SK-N-SH treated with all-trans-retinoic acid at 6 μM for 48 hours (cell line): ENCODE measurements at regions not wholly inside any gene's neighbourhood (a gene's known extent, or its start where the extent isn't known, plus 50 kb on each side); places are given as distances from the start of the nearest gene placed in this dataset.

Source experiments
- ATAC-seq: fragments of 200-7000 bp; cut with Tn5 transposase; 3 replicates; pipeline ENCODE4 v1.9.1; 2020; ENCODE audit warnings: mild to moderate bottlenecking, moderate library complexity
- BACH2 ChIP-seq: fragments of 250-450 bp; sonication (Bioruptor Pico); IDR thresholded peaks from 2 replicates; pipeline ENCODE4 v1.9.0; 2021; ENCODE audit warnings: mild to moderate bottlenecking, borderline replicate concordance
- CREB5 ChIP-seq: fragments of 250-450 bp; sonication (Bioruptor Pico); IDR thresholded peaks from 2 replicates; pipeline ENCODE4 v1.5.1; 2020; ENCODE audit warnings: low read depth, mild to moderate bottlenecking, moderate library complexity
- CSDC2 ChIP-seq: fragments of 250-450 bp; sonication (Bioruptor Pico); IDR thresholded peaks from 2 replicates; pipeline ENCODE4 v1.5.0; 2020; ENCODE audit warnings: mild to moderate bottlenecking, moderate library complexity
- CSRNP3 ChIP-seq: fragments of 250-450 bp; sonication (Bioruptor Pico); IDR thresholded peaks from 2 replicates; pipeline ENCODE4 v1.5.1; 2021; ENCODE audit warnings: mild to moderate bottlenecking, moderate library complexity
- ESRRG ChIP-seq: fragments of 250-450 bp; sonication (Bioruptor Pico); IDR thresholded peaks from 2 replicates; pipeline ENCODE4 v1.6.1; 2021; ENCODE audit warnings: mild to moderate bottlenecking
- GLIS3 ChIP-seq: fragments of 250-450 bp; sonication (Bioruptor Pico); IDR thresholded peaks from 2 replicates; pipeline ENCODE4 v1.5.0; 2020; ENCODE audit warnings: mild to moderate bottlenecking, moderate library complexity
- ISL1 ChIP-seq: fragments of 250-450 bp; sonication (Bioruptor Pico); IDR thresholded peaks from 2 replicates; pipeline ENCODE4 v2.1.2; 2022; ENCODE audit warnings: mild to moderate bottlenecking, moderate library complexity
- OSR1 ChIP-seq: fragments of 250-450 bp; sonication (Bioruptor Pico); IDR thresholded peaks from 2 replicates; pipeline ENCODE4 v1.8.0; 2022; ENCODE audit warnings: moderate library complexity, mild to moderate bottlenecking, inconsistent platforms
- POU6F1 ChIP-seq: fragments of 250-450 bp; sonication (Bioruptor Pico); IDR thresholded peaks from 2 replicates; pipeline ENCODE4 v1.8.0; 2021; ENCODE audit warnings: low read depth, mild to moderate bottlenecking, moderate library complexity, borderline replicate concordance
- PPARA ChIP-seq: fragments of 250-450 bp; sonication (Bioruptor Pico); IDR thresholded peaks from 2 replicates; pipeline ENCODE4 v1.5.0; 2020; ENCODE audit warnings: mild to moderate bottlenecking, borderline replicate concordance
- RARB ChIP-seq: fragments of 250-450 bp; sonication (Bioruptor Pico); IDR thresholded peaks from 2 replicates; pipeline ENCODE4 v1.8.0; 2021; ENCODE audit warnings: mild to moderate bottlenecking, moderate library complexity
- SNAI2 ChIP-seq: fragments of 250-450 bp; sonication (Bioruptor Pico); IDR thresholded peaks from 2 replicates; pipeline ENCODE4 v1.5.0; 2020; ENCODE audit warnings: mild to moderate bottlenecking, moderate library complexity
- TCF4 ChIP-seq: fragments of 250-450 bp; sonication (Bioruptor Pico); IDR thresholded peaks from 2 replicates; pipeline ENCODE4 v1.8.0; 2021; ENCODE audit warnings: mild to moderate bottlenecking, moderate library complexity, borderline replicate concordance
- TOX ChIP-seq: fragments of 250-450 bp; sonication (Bioruptor Pico); IDR thresholded peaks from 2 replicates; pipeline ENCODE4 v1.8.0; 2021; ENCODE audit warnings: mild to moderate bottlenecking, moderate library complexity, borderline replicate concordance
- TSHZ2 ChIP-seq: fragments of 250-450 bp; sonication (Bioruptor Pico); IDR thresholded peaks from 2 replicates; pipeline ENCODE4 v1.5.0; 2020; ENCODE audit warnings: mild to moderate bottlenecking, moderate library complexity
- ZC3H10 ChIP-seq: fragments of 250-450 bp; sonication (Bioruptor Pico); IDR thresholded peaks from 2 replicates; pipeline ENCODE4 v1.5.1; 2021; ENCODE audit warnings: mild to moderate bottlenecking, moderate library complexity
- ZFP3 ChIP-seq: fragments of 250-450 bp; sonication (Bioruptor Pico); IDR thresholded peaks from 2 replicates; pipeline ENCODE4 v1.5.0; 2020; ENCODE audit warnings: mild to moderate bottlenecking, moderate library complexity
- ZNF565 ChIP-seq: fragments of 450-650 bp; formaldehyde crosslinking; conservative IDR thresholded peaks from 2 replicates; pipeline ENCODE4 v1.5.0; 2020; ENCODE audit warnings: low read depth, mild to moderate bottlenecking, moderate library complexity
- ZNF70 ChIP-seq: fragments of 450-650 bp; formaldehyde crosslinking; IDR thresholded peaks from 2 replicates; pipeline ENCODE4 v1.5.0; 2020; ENCODE audit warnings: mild to moderate bottlenecking, moderate library complexity
- TF ChIP-seq, protein P1 (sequence below): fragments of 250-450 bp; sonication (Bioruptor Pico); IDR thresholded peaks from 2 replicates; pipeline ENCODE4 v1.8.0; 2020; ENCODE audit warnings: mild to moderate bottlenecking, moderate library complexity, borderline replicate concordance

DNA sequence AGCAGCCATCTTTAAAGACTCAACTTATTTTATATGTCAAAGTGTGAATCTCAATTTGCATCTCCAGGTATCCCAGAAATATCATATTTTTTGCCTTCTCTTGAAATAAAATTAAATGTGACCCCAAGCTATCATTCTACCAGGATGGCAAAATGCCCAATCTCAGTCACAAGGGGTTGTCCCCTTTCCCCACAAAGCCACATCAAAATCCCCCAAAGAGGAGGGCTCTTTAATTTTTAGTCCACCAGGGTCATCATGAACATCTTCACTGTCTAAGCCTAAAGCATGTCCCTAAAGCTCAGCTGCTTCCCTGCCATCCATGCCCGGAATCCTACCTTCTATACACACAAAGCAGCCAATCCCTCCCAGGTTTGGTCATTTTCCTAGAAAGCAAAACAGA is 670.5 kb upstream of the KLF4 start:
- TF ChIP-seq ESRRG (CRISPR knock-in tag): no peak
- TF ChIP-seq ZFP3 (CRISPR knock-in tag): no peak
- no peak for TF ChIP-seq ZNF565 (CRISPR knock-in tag)
- TF ChIP-seq PPARA: no peak
- no peak for TF ChIP-seq CREB5 (CRISPR knock-in tag)
- TF ChIP-seq CSDC2 (CRISPR knock-in tag): no peak
- no peak for TF ChIP-seq TSHZ2 (CRISPR knock-in tag)
- TF ChIP-seq RARB (CRISPR knock-in tag): no peak
- no peak for TF ChIP-seq ZC3H10 (CRISPR knock-in tag)
- no peak for TF ChIP-seq SNAI2 (CRISPR knock-in tag)
- TF ChIP-seq OSR1 (CRISPR knock-in tag): no peak
- TF ChIP-seq, protein P1, sequence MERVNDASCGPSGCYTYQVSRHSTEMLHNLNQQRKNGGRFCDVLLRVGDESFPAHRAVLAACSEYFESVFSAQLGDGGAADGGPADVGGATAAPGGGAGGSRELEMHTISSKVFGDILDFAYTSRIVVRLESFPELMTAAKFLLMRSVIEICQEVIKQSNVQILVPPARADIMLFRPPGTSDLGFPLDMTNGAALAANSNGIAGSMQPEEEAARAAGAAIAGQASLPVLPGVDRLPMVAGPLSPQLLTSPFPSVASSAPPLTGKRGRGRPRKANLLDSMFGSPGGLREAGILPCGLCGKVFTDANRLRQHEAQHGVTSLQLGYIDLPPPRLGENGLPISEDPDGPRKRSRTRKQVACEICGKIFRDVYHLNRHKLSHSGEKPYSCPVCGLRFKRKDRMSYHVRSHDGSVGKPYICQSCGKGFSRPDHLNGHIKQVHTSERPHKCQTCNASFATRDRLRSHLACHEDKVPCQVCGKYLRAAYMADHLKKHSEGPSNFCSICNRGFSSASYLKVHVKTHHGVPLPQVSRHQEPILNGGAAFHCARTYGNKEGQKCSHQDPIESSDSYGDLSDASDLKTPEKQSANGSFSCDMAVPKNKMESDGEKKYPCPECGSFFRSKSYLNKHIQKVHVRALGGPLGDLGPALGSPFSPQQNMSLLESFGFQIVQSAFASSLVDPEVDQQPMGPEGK: no peak
- no peak for TF ChIP-seq TOX (CRISPR knock-in tag)
- ATAC-seq: no peak

GRCh38 chr9:108158236-108158995 is 668.8 kb upstream of the KLF4 start:
- ATAC-seq: no peak
- TF ChIP-seq ISL1: no peak

DNA sequence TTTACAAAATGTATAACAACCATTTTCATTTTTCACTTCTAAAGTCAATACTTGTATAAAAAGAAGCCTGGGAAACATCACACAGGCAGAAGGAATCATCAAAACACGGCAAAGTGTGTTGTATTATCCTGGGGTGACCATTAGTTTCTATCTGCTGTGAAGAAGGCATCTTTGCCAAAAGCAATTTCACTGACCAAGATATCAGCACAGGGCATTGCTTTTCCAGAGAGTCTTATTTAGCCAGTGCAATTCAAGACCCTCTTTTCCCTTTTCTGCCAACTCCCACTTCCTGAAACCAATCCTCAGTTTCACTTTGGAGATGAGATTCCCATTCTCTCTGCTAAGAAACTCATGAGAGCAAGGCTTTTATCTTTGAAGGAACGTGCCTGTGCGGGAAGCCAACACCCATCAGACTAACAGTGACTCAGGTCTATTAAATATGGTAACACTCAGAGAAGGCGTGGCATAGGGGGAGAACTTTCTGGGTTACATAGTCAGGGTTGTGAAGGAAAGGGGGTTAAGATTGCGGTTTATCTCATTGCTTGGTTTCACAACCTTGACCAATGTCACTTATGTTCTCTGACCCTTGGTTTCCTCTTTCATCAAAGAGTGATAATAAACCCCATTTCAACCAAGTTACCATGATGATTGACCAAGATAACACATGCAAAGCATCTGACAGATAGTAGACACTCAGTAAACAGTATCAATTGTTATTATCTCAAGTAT is 666.9 kb upstream of the KLF4 start:
- no peak for ATAC-seq
- TF ChIP-seq TOX (CRISPR knock-in tag) (no peak), CSDC2 (CRISPR knock-in tag) (no peak)

DNA sequence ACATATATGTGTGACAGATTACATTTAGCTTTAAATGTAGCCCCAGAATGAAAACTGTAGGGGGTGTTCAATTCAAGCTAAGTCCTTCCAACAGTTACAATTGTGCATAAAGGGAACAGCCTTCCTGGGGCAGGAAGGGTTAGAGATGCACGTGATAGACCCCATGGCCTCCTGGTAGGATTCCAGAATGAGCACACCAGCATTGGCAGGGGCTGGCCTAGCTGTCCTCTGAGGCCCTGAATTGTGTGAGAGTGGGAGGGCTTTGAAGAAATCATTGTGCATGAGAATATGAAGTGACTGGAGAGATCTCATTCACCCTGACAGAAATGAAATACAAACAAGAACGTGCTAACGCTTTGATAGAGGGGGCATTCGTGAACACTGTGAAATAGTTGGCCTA is 663.8 kb upstream of the KLF4 start:
- no peak for ATAC-seq

More for the DNA sequence above, 663.8 kb upstream of the KLF4 start:
- TF ChIP-seq ISL1 (no peak), ZFP3 (CRISPR knock-in tag) (no peak), TCF4 (no peak), SNAI2 (CRISPR knock-in tag) (no peak), ZC3H10 (CRISPR knock-in tag) (no peak), BACH2 (CRISPR knock-in tag) (no peak), CREB5 (CRISPR knock-in tag) (no peak), POU6F1 (CRISPR knock-in tag) (no peak), OSR1 (CRISPR knock-in tag) (no peak), ZNF70 (CRISPR knock-in tag) (no peak), TSHZ2 (CRISPR knock-in tag) (no peak), RARB (CRISPR knock-in tag) (no peak), GLIS3 (CRISPR knock-in tag) (no peak), CSRNP3 (CRISPR knock-in tag) (no peak), TOX (CRISPR knock-in tag) (no peak), CSDC2 (CRISPR knock-in tag) (no peak)
